MM.1S (cell line): ENCODE measurements at regions not wholly inside any gene's neighbourhood (a gene's known extent, or its start where the extent isn't known, plus 50 kb on each side); places are given as distances from the start of the nearest gene placed in this dataset.

Experiments
- CTCF ChIP-seq: fragments of 300-600 bp; sonication (generic); IDR thresholded peaks from 2 replicates; pipeline ENCODE4 v1.5.1; 2016; ENCODE audit warnings: antibody characterized with exemption, low read length, mixed read lengths
- EZH2 ChIP-seq: fragments of 300-600 bp; sonication (generic); optimal IDR thresholded peaks from 2 replicates; pipeline ENCODE3; 2017; ENCODE audit warnings: low read depth, mild to moderate bottlenecking, antibody characterized with exemption, low read length, mixed read lengths
- EZH2phosphoT487 ChIP-seq: fragments of 300-600 bp; sonication (generic); IDR thresholded peaks from 2 replicates; pipeline ENCODE4 v1.6.1; 2018; ENCODE audit warnings: antibody characterized with exemption, low read length

- TF ChIP-seq CTCF: no peak
- no peak for TF ChIP-seq EZH2
- TF ChIP-seq EZH2phosphoT487: no peak
Measured at GRCh38 chr7:91421018-91421417, 156.8 kb downstream of the FZD1 start.
